Lung (tissue), 11 donors: ENCODE measurements at regions not wholly inside any gene's neighbourhood (a gene's known extent, or its start where the extent isn't known, plus 50 kb on each side); places are given as distances from the start of the nearest gene placed in this dataset.
A peak's percentile ranks its signal among the peaks of the same experiment; 100 is the strongest.

ENCODE experiments used
- ATAC-seq: fragments of 200-7000 bp; cut with Tn5 transposase; one replicate; pipeline ENCODE4 v1.9.1; 2020; ENCODE audit warnings: moderate number of reproducible peaks; ENCODE audit not compliant: insufficient read depth, low FRiP score
- DNase-seq, 3 donors: peaks; one replicate each; pipeline ENCODE4 v3.0.0-alpha.2; 2013 to 2017
- H3K27ac ChIP-seq, 2 donors: one replicate each; pipeline ENCODE4 v1.5.1; 2013; ENCODE audit warnings: mild to moderate bottlenecking in 2 of 2, moderate library complexity in 2 of 2, control low read depth in 1 of 2, inconsistent platforms in 1 of 2, low read depth in 1 of 2, low read length in 1 of 2
- H3K27me3 ChIP-seq, 3 donors: one replicate each; pipeline ENCODE4 v1.5.1; 2013; ENCODE audit warnings: low read length in 2 of 3; ENCODE audit not compliant: control insufficient read depth in 3 of 3, insufficient read depth in 3 of 3
- H3K36me3 ChIP-seq, 4 donors: one replicate each; pipeline ENCODE4 v1.5.1; 2013; ENCODE audit warnings: low read length in 4 of 4, mild to moderate bottlenecking in 1 of 4, moderate library complexity in 1 of 4; ENCODE audit not compliant: control insufficient read depth in 4 of 4, insufficient read depth in 4 of 4
- H3K4me1 ChIP-seq, 5 donors: one replicate each; pipeline ENCODE4 v1.5.1; 2013; ENCODE audit warnings: low read length in 5 of 5, mild to moderate bottlenecking in 2 of 5, moderate library complexity in 1 of 5; ENCODE audit not compliant: control insufficient read depth in 5 of 5, insufficient read depth in 5 of 5
- H3K4me3 ChIP-seq: one replicate; pipeline ENCODE4 v1.5.1; 2013; ENCODE audit warnings: mild to moderate bottlenecking, control low read depth, moderate library complexity
- H3K9ac ChIP-seq, 2 donors: one replicate each; pipeline ENCODE4 v1.5.1; 2013; ENCODE audit warnings: low read length in 2 of 2, control low read depth in 1 of 2; ENCODE audit not compliant: insufficient read depth in 1 of 2
- H3K9me3 ChIP-seq, 4 donors: one replicate each; pipeline ENCODE4 v1.5.1; 2013; ENCODE audit warnings: low read length in 3 of 4, mild to moderate bottlenecking in 1 of 4, moderate library complexity in 1 of 4; ENCODE audit not compliant: control insufficient read depth in 4 of 4, insufficient read depth in 3 of 4
- WGBS, 2 donors: extraction: QIAGEN DNeasy Blood & Tissue Kit; methylation state at CpG; one replicate each; pipeline ENCODE4 v1.1.7; 2013; 5-methylcytosine and 5-hydroxymethylcytosine counted together
- TF ChIP-seq, protein P1 (sequence below): IDR thresholded peaks from 2 replicates; pipeline ENCODE4 v1.5.1; 2012; ENCODE audit warnings: mild to moderate bottlenecking; ENCODE audit errors: control extremely low read depth, extremely low read depth
- donor health status: control.
- donor health status: control.
- donor health status: Bipolar disorder and iron deficiency.
- donor health status: healthy.
- donor health status: DM: yes; HTN: yes; CAD: no.

DNA sequence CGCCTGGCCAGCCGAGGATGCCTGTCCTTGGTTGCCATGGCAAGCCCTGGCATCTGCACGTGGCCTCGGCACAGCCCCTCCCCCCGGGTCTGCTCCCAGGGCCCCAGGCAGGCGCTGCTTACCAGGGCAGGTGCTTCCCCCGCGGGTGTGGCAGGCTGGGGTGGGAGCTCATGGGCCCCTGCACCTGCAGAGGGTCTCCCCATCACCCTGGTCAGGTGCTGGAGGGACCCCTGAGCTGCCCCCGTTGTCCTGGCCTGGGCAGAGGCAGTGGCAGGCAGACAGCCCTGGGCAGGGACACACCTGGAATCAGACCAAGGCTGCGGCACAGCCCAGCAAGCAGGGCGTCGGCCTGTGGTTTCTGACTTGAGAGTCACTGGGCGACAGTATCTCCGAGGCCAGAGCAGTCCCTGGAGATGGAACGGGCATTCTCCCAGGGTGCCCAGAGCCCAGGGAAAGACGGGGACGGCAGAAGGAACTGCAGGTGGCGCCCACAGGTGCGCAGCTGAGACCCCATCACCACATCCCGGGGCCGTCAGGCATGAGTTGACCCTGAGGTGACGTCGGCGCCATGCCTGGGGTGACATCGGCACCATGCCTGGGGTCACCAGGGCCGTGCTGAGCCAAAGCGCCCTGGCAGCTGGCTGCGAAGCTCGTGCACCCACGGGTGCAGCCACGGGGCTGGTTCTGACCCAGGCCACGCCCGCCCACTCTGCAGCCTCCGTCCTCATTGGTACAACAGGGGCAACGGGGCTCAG is 56.1 kb upstream of the FBRSL1 start:
- ATAC-seq: no peak
- Histone ChIP-seq H3K4me3 (no peak overlapping the region), H3K9me3 (peaks cover 0 to 3% (median 0%) of the 10 kb centered on the region in 4 donors), H3K9ac (no peak overlapping the region), H3K27me3 (no peaks in the 10 kb centered on the region), H3K36me3 (no peaks in the 10 kb centered on the region), H3K27ac (no peak overlapping the region), H3K4me1 (peaks cover 0 to 66% (median 35%) of the 10 kb centered on the region in 5 donors)
- TF ChIP-seq, protein P1, sequence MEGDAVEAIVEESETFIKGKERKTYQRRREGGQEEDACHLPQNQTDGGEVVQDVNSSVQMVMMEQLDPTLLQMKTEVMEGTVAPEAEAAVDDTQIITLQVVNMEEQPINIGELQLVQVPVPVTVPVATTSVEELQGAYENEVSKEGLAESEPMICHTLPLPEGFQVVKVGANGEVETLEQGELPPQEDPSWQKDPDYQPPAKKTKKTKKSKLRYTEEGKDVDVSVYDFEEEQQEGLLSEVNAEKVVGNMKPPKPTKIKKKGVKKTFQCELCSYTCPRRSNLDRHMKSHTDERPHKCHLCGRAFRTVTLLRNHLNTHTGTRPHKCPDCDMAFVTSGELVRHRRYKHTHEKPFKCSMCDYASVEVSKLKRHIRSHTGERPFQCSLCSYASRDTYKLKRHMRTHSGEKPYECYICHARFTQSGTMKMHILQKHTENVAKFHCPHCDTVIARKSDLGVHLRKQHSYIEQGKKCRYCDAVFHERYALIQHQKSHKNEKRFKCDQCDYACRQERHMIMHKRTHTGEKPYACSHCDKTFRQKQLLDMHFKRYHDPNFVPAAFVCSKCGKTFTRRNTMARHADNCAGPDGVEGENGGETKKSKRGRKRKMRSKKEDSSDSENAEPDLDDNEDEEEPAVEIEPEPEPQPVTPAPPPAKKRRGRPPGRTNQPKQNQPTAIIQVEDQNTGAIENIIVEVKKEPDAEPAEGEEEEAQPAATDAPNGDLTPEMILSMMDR: no peak
- 79 to 82% methylated on average over 35 of the region's 35 CpGs for WGBS, 2 donors
- no peak for DNase-seq

DNA sequence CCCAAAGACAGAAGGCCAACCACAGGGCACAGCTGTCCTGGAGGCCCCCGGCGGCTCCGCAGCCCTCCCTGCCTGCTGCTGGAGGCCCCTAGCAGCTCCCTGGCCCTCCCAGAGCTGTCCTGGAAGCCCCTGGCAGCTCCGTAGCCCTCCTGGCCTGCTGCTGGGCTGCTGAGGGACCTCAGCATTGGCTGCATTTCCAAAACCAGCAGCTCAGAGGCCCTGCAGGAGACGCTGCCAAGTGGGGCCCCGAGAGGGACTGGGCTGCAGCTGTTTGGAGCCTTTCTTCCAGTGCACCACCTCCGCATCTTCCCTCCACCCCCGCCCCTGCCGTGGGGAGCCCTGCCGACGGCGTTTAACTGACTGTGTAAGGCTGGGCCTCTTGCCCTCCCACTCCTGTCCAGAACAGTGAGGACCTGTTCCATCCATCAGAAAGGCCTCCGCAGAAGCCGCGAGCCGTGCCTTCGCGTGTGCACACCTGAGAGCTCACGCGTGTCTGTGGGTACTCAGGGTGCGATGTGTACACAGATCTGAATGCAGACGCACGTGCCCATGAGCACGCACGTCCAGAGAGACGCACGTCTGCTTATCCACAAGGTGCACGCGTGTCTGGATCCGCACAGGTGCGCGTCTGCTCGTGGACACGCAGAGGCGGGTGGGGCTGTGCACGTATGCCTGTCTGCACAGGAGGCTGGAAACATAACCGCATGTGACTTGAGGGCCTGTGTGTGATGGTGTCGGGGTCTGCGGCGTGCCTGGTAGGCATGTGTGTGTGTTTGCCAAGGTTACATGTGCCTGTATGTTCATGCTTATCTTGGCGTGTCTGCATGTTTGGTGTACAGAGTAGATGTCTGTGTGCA is 57.0 kb upstream of the FBRSL1 start:
- ATAC-seq: no peak
- Histone ChIP-seq H3K4me3 (no peak overlapping the region), H3K9me3 (peaks cover 0 to 1% (median 0%) of the 10 kb centered on the region in 4 donors), H3K4me1 (peaks cover 0 to 63% (median 36%) of the 10 kb centered on the region in 5 donors), H3K36me3 (no peaks in the 10 kb centered on the region), H3K27ac (no peak overlapping the region), H3K27me3 (no peaks in the 10 kb centered on the region), H3K9ac (no peak overlapping the region)
- 75 to 79% methylated on average over 41 of the region's 41 CpGs for WGBS, 2 donors
- TF ChIP-seq, protein P1: no peak
- DNase-seq: peak; percentile 96 to 98 (median 97)

DNA sequence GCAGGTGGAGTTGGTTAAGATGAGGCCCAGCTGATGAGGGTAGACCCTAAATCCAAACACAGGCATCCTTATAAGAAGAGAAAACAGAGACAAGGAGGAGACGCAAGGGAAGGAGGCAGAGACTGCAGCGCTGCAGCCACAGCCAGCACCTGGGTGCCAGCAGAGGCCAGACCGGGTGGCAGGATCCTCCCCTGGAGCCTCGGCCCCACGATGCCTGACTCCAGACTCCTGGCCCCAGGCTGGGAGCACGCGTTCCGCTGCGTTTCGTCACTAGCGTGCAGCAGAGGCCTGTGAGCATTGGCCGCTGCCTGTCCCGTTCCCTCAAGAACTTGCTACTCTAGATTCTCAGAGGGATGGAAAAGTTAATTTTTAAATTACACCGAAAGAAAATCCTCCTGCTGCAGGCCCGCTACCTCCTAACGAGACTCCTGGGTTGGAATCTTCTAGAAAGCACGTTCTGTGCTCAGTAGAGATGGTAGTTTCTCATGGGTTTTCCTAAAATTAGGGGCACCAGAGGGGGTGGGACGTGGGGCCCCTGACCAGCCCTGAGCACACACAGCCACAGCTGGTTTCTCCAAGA is 57.7 kb upstream of the FBRSL1 start:
- no peak for DNase-seq
- Histone ChIP-seq H3K9ac (no peak overlapping the region), H3K4me3 (no peak overlapping the region), H3K27ac (no peak overlapping the region), H3K9me3 (no peaks in the 10 kb centered on the region), H3K27me3 (no peaks in the 10 kb centered on the region), H3K36me3 (no peaks in the 10 kb centered on the region), H3K4me1 (peaks cover 0 to 56% (median 34%) of the 10 kb centered on the region in 5 donors)
- ATAC-seq: no peak
- WGBS, 2 donors: 90 to 91% methylated on average over 18 of the region's 18 CpGs
- TF ChIP-seq, protein P1: no peak
